Naive thymus-derived CD4-positive, alpha-beta T cell (primary cell): ENCODE measurements at regions not wholly inside any gene's neighbourhood (a gene's known extent, or its start where the extent isn't known, plus 50 kb on each side); places are given as distances from the start of the nearest gene placed in this dataset.
"Not testable (repeated sequence)": the region's sequence is repeated elsewhere in the genome, so short reads cannot be mapped to it uniquely, and the experiment has no call there.

Experiments
- ATAC-seq: fragments of 150-1000 bp; cut with Tn5 transposase; 2 replicates; pipeline ENCODE4 v1.10.0; 2021; ENCODE audit warnings: mild to moderate bottlenecking, moderate library complexity
- CTCF ChIA-PET: fragments of 350-600 bp; sonication (Branson Sonifier 250); formaldehyde crosslinking; loops from one replicate; lab custom pipeline; 2021; ENCODE audit warnings: antibody characterized with exemption; lab: Charles Lee
- POLR2A ChIA-PET: fragments of 350-600 bp; sonication (Branson Sonifier 250); formaldehyde crosslinking; loops from one replicate; lab custom pipeline; 2021; ENCODE audit warnings: antibody characterized with exemption, inconsistent platforms; lab: Charles Lee
- DNase-seq, 9 donors: peaks; one replicate each; pipeline versions ENCODE4 v3.0.0 to v3.0.0-alpha.2; 2020 to 2022; ENCODE audit warnings: mixed read lengths in 1 of 9
- H3K27ac ChIP-seq: one replicate; pipeline ENCODE4 v1.7.0; 2013; ENCODE audit warnings: mild to moderate bottlenecking, low read depth, low read length, moderate library complexity
- H3K27me3 ChIP-seq, 2 donors: one replicate each; pipeline ENCODE4 v1.7.0; 2013; ENCODE audit warnings: low read length in 2 of 2, mild to moderate bottlenecking in 2 of 2, moderate library complexity in 2 of 2; ENCODE audit not compliant: control insufficient read depth in 2 of 2, insufficient read depth in 2 of 2
- H3K36me3 ChIP-seq, 3 experiments: 1 replicate in 2 of 3; 2 replicates in 1 of 3; pipeline ENCODE4 v1.7.0; 2013; ENCODE audit warnings: low read length in 3 of 3, mild to moderate bottlenecking in 3 of 3, moderate library complexity in 1 of 3; ENCODE audit not compliant: insufficient read depth in 3 of 3, control insufficient read depth in 2 of 3
- H3K4me1 ChIP-seq, 2 donors: one replicate each; pipeline ENCODE4 v1.7.0; 2013; ENCODE audit warnings: low read length in 2 of 2, mild to moderate bottlenecking in 2 of 2, moderate library complexity in 1 of 2; ENCODE audit not compliant: control insufficient read depth in 2 of 2, insufficient read depth in 2 of 2
- H3K4me3 ChIP-seq: 2 replicates; pipeline ENCODE4 v1.7.0; 2013; ENCODE audit warnings: mild to moderate bottlenecking, low read length
- H3K9me3 ChIP-seq, 3 experiments: 1 replicate in 2 of 3; 2 replicates in 1 of 3; pipeline ENCODE4 v1.7.0; 2013; ENCODE audit warnings: low read length in 3 of 3; ENCODE audit not compliant: control insufficient read depth in 2 of 3
- H3K27ac Mint-ChIP-seq, 9 donors: one replicate each; pipeline ENCODE4 v1.8.0; 2020 to 2022; ENCODE audit warnings: mixed read lengths in 9 of 9, mild to moderate bottlenecking in 8 of 9, moderate library complexity in 5 of 9, inconsistent platforms in 2 of 9
- H3K27me3 Mint-ChIP-seq, 5 donors: one replicate each; pipeline ENCODE4 v1.8.0; 2021 to 2022; ENCODE audit warnings: mixed read lengths in 5 of 5, mild to moderate bottlenecking in 1 of 5
- H3K36me3 Mint-ChIP-seq, 5 donors: one replicate each; pipeline ENCODE4 v1.8.0; 2020 to 2022; ENCODE audit warnings: mixed read lengths in 5 of 5, mild to moderate bottlenecking in 3 of 5, inconsistent platforms in 1 of 5
- H3K4me1 Mint-ChIP-seq, 7 donors: one replicate each; pipeline ENCODE4 v1.8.0; 2020 to 2022; ENCODE audit warnings: mixed read lengths in 7 of 7, mild to moderate bottlenecking in 3 of 7, inconsistent platforms in 1 of 7
- H3K4me3 Mint-ChIP-seq, 10 donors: one replicate each; pipeline ENCODE4 v1.8.0; 2020 to 2022; ENCODE audit warnings: mild to moderate bottlenecking in 10 of 10, mixed read lengths in 10 of 10, moderate library complexity in 6 of 10, inconsistent platforms in 2 of 10
- H3K9me3 Mint-ChIP-seq, 11 donors: one replicate each; pipeline ENCODE4 v1.8.0; 2020 to 2022; ENCODE audit warnings: mixed read lengths in 11 of 11, mild to moderate bottlenecking in 4 of 11, inconsistent platforms in 1 of 11, moderate library complexity in 1 of 11
- intact Hi-C, 2 donors: fragments of 100-400 bp; cut with micrococcal nuclease; formaldehyde crosslinking; loops; one replicate each; pipeline ENCODE4 v1.15.1; 2023

DNA sequence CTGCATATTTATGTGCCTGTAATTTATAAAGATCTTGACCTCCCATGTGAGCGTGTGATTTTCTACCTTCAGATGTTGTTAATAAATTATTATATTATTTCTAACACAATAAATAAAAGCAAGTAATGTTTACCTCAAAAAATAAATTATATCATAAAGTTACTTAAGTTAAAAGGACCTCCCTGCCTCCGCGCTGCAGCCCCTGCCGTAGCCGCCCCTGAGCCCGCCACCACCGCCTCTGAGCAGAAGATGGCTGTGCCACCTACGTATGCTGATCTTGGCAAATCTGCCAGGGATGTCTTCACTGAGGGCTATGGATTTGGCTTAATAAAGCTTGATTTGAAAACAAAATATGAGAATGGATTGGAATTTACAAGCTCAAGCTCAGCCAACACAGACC is 119.6 kb upstream of the BRWD3 start:
- Mint-ChIP-seq H3K9me3 (peaks cover 3 to 53% (median 10%) of the 10 kb centered on the region in 11 donors), H3K36me3 (peaks cover 0 to 3% (median 0%) of the 10 kb centered on the region in 5 donors), H3K27me3 (peaks cover 0 to 3% (median 0%) of the 10 kb centered on the region in 5 donors), H3K4me3 (no peak overlapping the region), H3K27ac (no peak overlapping the region), H3K4me1 (no peaks in the 10 kb centered on the region)
- POLR2A ChIA-PET: no interaction called here
- H3K4me3 ChIP-seq: no peak overlapping the region
- no peaks in the 10 kb centered on the region for H3K36me3 ChIP-seq
- CTCF ChIA-PET: no interaction called here
- H3K27ac ChIP-seq: no peak overlapping the region
- no peaks in the 10 kb centered on the region for H3K9me3 ChIP-seq
- no peaks in the 10 kb centered on the region for H3K4me1 ChIP-seq
- H3K27me3 ChIP-seq: no peaks in the 10 kb centered on the region
- no peak for DNase-seq
- intact Hi-C loops: no loop called here
- no peak for ATAC-seq

DNA sequence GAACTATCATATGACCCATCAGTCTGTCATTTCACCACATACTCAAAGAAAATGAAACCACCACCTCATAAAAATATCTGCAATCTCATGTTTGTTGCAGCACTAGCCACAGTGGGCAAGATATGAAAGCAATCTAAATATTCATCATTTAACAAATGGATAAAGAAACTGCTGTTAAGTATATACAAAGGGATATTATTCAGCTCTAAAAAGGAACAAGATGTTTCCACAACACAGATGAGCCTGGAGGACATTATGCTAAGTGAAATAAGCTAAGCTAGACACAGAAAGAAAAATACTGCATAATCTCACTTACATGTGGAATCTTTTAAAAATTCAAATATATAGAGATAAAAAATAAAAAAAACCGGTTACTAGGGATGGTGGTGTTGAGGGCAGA is 108.2 kb upstream of the BRWD3 start:
- H3K27ac ChIP-seq: no peak overlapping the region
- H3K4me1 ChIP-seq: no peaks in the 10 kb centered on the region
- no peaks in the 10 kb centered on the region for H3K4me1 Mint-ChIP-seq
- no peaks in the 10 kb centered on the region for H3K36me3 ChIP-seq
- intact Hi-C loops: no loop called here
- peaks cover 0 to 10% (median 0%) of the 10 kb centered on the region in 3 experiments for H3K9me3 ChIP-seq
- ATAC-seq (no peak), DNase-seq (no peak)
- no peaks in the 10 kb centered on the region for H3K36me3 Mint-ChIP-seq
- no peak overlapping the region for H3K27ac Mint-ChIP-seq
- H3K9me3 Mint-ChIP-seq: peaks cover 0 to 51% (median 10%) of the 10 kb centered on the region in 11 donors
- no peak overlapping the region for H3K4me3 Mint-ChIP-seq
- H3K27me3 Mint-ChIP-seq: no peaks in the 10 kb centered on the region
- ChIA-PET CTCF (no interaction called here), POLR2A (no interaction called here)
- no peaks in the 10 kb centered on the region for H3K27me3 ChIP-seq
- H3K4me3 ChIP-seq: no peak overlapping the region

DNA sequence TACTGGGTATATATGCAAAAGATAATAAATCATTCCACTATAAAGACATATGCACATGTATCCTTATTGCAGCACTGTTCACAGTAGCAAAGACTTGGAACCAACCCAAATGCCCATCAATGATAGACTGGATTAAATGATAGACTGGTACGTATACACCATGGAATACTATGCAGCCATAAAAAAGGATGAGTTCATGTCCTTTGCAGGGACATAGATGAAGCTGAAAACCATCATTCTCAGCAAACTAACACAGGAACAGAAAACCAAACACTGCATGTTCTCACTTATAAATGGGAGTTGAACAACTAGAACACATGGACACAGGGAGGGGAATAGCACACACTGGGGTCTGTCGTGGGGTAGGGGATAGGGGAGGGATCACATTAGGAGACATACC is 102.7 kb upstream of the BRWD3 start:
- H3K4me3 Mint-ChIP-seq, CTCF ChIA-PET, H3K27ac Mint-ChIP-seq, H3K27ac ChIP-seq, DNase-seq, POLR2A ChIA-PET, H3K9me3 ChIP-seq, H3K27me3 ChIP-seq, H3K36me3 ChIP-seq, ATAC-seq, H3K4me1 ChIP-seq, H3K4me3 ChIP-seq, intact Hi-C loops, H3K36me3 Mint-ChIP-seq, H3K27me3 Mint-ChIP-seq, H3K4me1 Mint-ChIP-seq: not testable (repeated sequence)
- H3K9me3 Mint-ChIP-seq: peaks cover 0 to 93% (median 24%) of the 10 kb centered on the region in 11 donors

DNA sequence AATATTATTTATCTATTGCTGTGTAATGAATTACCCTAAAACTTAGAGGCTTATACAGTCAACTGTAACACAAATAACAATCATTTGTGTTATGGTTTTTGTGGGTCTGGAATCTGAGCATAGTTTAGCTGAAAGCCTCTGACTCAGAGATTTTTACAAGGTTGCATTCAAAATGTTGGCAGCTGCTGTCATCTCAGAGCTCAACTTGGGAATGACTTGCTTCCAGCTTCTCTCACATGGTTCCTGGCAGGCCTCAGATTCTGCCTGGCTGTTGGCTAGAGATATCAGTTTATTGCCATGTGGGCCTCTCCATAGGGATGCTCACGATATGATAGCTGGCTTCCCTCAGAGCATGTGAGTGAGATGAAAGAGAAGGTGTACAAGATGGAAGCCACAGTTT is 70.2 kb upstream of the BRWD3 start:
- H3K27me3 Mint-ChIP-seq: no peaks in the 10 kb centered on the region
- no peaks in the 10 kb centered on the region for H3K9me3 ChIP-seq
- intact Hi-C loops: loop anchor here in 1 of 2 donors (5.0 kb wide), 1 partner anchor 242 kb away; no protein-coding TSS in a partner anchor
- H3K4me1 Mint-ChIP-seq: no peaks in the 10 kb centered on the region
- H3K9me3 Mint-ChIP-seq: no peaks in the 10 kb centered on the region
- ATAC-seq (no peak), DNase-seq (no peak)
- no peak overlapping the region for H3K4me3 ChIP-seq
- H3K4me1 ChIP-seq: no peaks in the 10 kb centered on the region
- H3K27ac ChIP-seq: no peak overlapping the region
- no peak overlapping the region for H3K4me3 Mint-ChIP-seq
- H3K36me3 Mint-ChIP-seq: no peaks in the 10 kb centered on the region
- peak overlapping the region in 1 of 9 donors; percentile 11 for H3K27ac Mint-ChIP-seq
- no peaks in the 10 kb centered on the region for H3K27me3 ChIP-seq
- CTCF ChIA-PET: interaction anchor here (0.8 kb wide), 1 partner anchor 14 kb away, joined by 3 read pairs; no protein-coding TSS in a partner anchor
- POLR2A ChIA-PET: no interaction called here
- H3K36me3 ChIP-seq: no peaks in the 10 kb centered on the region

DNA sequence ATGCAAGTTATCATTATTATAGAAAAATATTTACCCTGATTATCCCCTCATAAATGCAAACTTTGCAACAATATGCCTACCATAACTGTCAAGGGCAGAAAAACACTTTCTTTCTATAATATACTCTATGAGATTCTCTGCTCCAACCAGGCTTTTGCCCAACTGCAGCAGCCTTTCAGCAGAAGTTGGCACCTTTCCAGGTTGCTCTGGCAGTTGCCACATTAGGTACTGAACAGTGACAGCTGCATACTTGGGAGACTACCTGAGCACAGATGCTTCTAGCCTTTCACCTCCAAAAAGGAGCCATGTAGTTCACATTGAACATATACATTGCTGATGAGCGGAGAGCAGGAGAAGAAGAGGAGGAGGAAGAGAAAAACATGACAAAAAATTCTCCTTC is 69.5 kb upstream of the BRWD3 start:
- Mint-ChIP-seq H3K36me3 (no peaks in the 10 kb centered on the region), H3K4me3 (no peak overlapping the region), H3K27ac (no peak overlapping the region), H3K27me3 (no peaks in the 10 kb centered on the region), H3K4me1 (no peaks in the 10 kb centered on the region), H3K9me3 (no peaks in the 10 kb centered on the region)
- intact Hi-C loops: loop anchor here in 1 of 2 donors (5.0 kb wide), 1 partner anchor 243 kb away; no protein-coding TSS in a partner anchor
- no peaks in the 10 kb centered on the region for H3K27me3 ChIP-seq
- H3K27ac ChIP-seq: no peak overlapping the region
- DNase-seq (peak in 1 of 9 donors; percentile 1), ATAC-seq (no peak)
- H3K4me1 ChIP-seq: no peaks in the 10 kb centered on the region
- H3K4me3 ChIP-seq: no peak overlapping the region
- H3K9me3 ChIP-seq: no peaks in the 10 kb centered on the region
- no peaks in the 10 kb centered on the region for H3K36me3 ChIP-seq
- CTCF ChIA-PET: no interaction called here
- POLR2A ChIA-PET: no interaction called here

DNA sequence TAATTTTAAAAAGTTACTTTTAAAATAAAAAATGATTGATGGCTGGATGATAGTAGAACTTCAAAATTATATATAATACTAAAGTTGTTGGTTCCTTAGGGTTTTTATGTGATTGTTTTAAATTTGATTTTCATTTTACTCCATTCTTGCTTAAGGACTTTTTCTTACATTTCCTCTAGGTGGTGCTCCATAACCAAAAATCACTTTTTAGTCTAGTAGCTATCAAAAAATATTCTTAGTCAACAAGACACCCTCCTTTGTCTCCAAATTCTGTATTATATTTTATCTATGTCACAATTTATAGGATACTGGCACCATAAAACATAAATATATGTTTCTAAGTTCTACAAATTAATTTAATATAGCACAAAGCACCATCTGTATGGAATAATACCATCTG is 67.2 kb upstream of the BRWD3 start:
- CTCF ChIA-PET: no interaction called here
- Histone ChIP-seq H3K27me3 (no peaks in the 10 kb centered on the region), H3K9me3 (no peaks in the 10 kb centered on the region), H3K4me3 (no peak overlapping the region), H3K27ac (no peak overlapping the region), H3K36me3 (no peaks in the 10 kb centered on the region), H3K4me1 (no peaks in the 10 kb centered on the region)
- POLR2A ChIA-PET: no interaction called here
- no peak overlapping the region for H3K4me3 Mint-ChIP-seq
- H3K36me3 Mint-ChIP-seq: no peaks in the 10 kb centered on the region
- H3K27ac Mint-ChIP-seq: no peak overlapping the region
- intact Hi-C loops: loop anchor here (2.0 to 5.0 kb wide), 4 partner anchors 66 to 500 kb away; no protein-coding TSS in a partner anchor
- no peaks in the 10 kb centered on the region for H3K4me1 Mint-ChIP-seq
- ATAC-seq (no peak), DNase-seq (peak in 5 of 9 donors; percentile 2 to 36 (median 23))
- no peaks in the 10 kb centered on the region for H3K27me3 Mint-ChIP-seq
- no peaks in the 10 kb centered on the region for H3K9me3 Mint-ChIP-seq
